22Rv1 (cell line): ENCODE measurements at regions not wholly inside any gene's neighbourhood (a gene's known extent, or its start where the extent isn't known, plus 50 kb on each side); places are given as distances from the start of the nearest gene placed in this dataset.

Source experiments
- CTCF ChIP-seq: fragments of 450-650 bp; IDR thresholded peaks from 2 replicates; pipeline ENCODE4 v1.5.1; 2017; ENCODE audit warnings: mild to moderate bottlenecking
- ZFX ChIP-seq: fragments of 450-650 bp; IDR thresholded peaks from 2 replicates; pipeline ENCODE4 v1.6.1; 2017; ENCODE audit warnings: antibody characterized with exemption, borderline replicate concordance

GRCh38 chr2:147506889-147507288, 337.9 kb upstream of the ACVR2A start:
- TF ChIP-seq CTCF (no peak), ZFX (no peak)
